IMR-90 (cell line): ENCODE measurements at regions not wholly inside any gene's neighbourhood (a gene's known extent, or its start where the extent isn't known, plus 50 kb on each side); places are given as distances from the start of the nearest gene placed in this dataset.

ENCODE experiments used
- ATAC-seq: fragments of 200-7000 bp; cut with Tn5 transposase; 2 replicates; pipeline ENCODE4 v1.9.1; 2020; ENCODE audit warnings: low read depth, mild to moderate bottlenecking, moderate library complexity
- BruUV-seq: library from RNA; stranded (reverse); fragments of 400-500 nt; replicated peaks from 2 replicates; lab custom pipeline; 2021; lab: Mats Ljungman, UMichigan
- CTCF ChIA-PET: fragments of 300-600 bp; formaldehyde crosslinking; extraction: SDS; loops from one replicate; lab custom pipeline; 2021; ENCODE audit warnings: antibody characterized with exemption; lab: Yijun Ruan, JAX
- POLR2A ChIA-PET: fragments of 300-600 bp; sonication (Branson Sonifier 250); formaldehyde crosslinking; loops from one replicate; lab custom pipeline; 2022; ENCODE audit warnings: antibody characterized with exemption; ENCODE audit not compliant: unreplicated experiment; lab: Charles Lee
- DNase-seq: peaks from one replicate; pipeline ENCODE4 v3.0.0; 2013
- H2AFZ ChIP-seq: replicated peaks from 2 replicates; pipeline ENCODE3; 2013; ENCODE audit warnings: low read length, mild to moderate bottlenecking; ENCODE audit not compliant: poor library complexity
- H2AK5ac ChIP-seq: 2 replicates; pipeline ENCODE4 v1.6.1; 2013; ENCODE audit warnings: low read depth, low read length, inconsistent platforms
- H2AK9ac ChIP-seq: replicated peaks from 2 replicates; pipeline ENCODE3; 2013; ENCODE audit warnings: mild to moderate bottlenecking, low read depth, low read length, moderate library complexity; ENCODE audit not compliant: poor library complexity
- H2BK120ac ChIP-seq: 2 replicates; pipeline ENCODE4 v1.6.1; 2013; ENCODE audit warnings: low read depth, low read length, inconsistent platforms
- H2BK15ac ChIP-seq: 3 replicates; pipeline ENCODE4 v1.6.1; 2013; ENCODE audit warnings: low read depth, low read length, inconsistent platforms
- H2BK20ac ChIP-seq: 2 replicates; pipeline ENCODE4 v1.6.1; 2013; ENCODE audit warnings: low read depth, mild to moderate bottlenecking, inconsistent platforms, low read length, moderate library complexity
- H2BK5ac ChIP-seq: 2 replicates; pipeline ENCODE4 v1.6.1; 2013; ENCODE audit warnings: mild to moderate bottlenecking, low read depth, low read length, inconsistent platforms; ENCODE audit not compliant: poor library complexity, severe bottlenecking
- H3K14ac ChIP-seq: replicated peaks from 2 replicates; pipeline ENCODE4 v1.6.1; 2013; ENCODE audit warnings: low read depth, low read length, inconsistent platforms
- H3K18ac ChIP-seq: 2 replicates; pipeline ENCODE4 v1.6.1; 2013; ENCODE audit warnings: low read depth, low read length, control low read depth
- H3K23ac ChIP-seq: 2 replicates; pipeline ENCODE4 v1.6.1; 2013; ENCODE audit warnings: low read depth, low read length, inconsistent platforms
- H3K27ac ChIP-seq: 2 replicates; pipeline ENCODE4 v1.5.1; 2013; ENCODE audit warnings: mild to moderate bottlenecking, control low read depth, low read length; ENCODE audit not compliant: insufficient read depth
- H3K27me3 ChIP-seq: 2 replicates; pipeline ENCODE4 v1.6.1; 2013; ENCODE audit warnings: low read length; ENCODE audit not compliant: control insufficient read depth, insufficient read depth
- H3K36me3 ChIP-seq: 2 replicates; pipeline ENCODE4 v1.6.1; 2013; ENCODE audit warnings: low read length, mixed read lengths; ENCODE audit not compliant: control insufficient read depth, insufficient read depth
- H3K4ac ChIP-seq: 2 replicates; pipeline ENCODE4 v1.6.1; 2013; ENCODE audit warnings: low read depth, low read length, inconsistent platforms
- H3K4me1 ChIP-seq: 2 replicates; pipeline ENCODE4 v1.6.1; 2013; ENCODE audit warnings: low read length, mixed read lengths; ENCODE audit not compliant: control insufficient read depth, insufficient read depth
- H3K4me2 ChIP-seq: 2 replicates; pipeline ENCODE4 v1.6.1; 2013; ENCODE audit warnings: low read depth, mild to moderate bottlenecking, control low read depth, low read length, moderate library complexity
- H3K4me3 ChIP-seq: 2 replicates; pipeline ENCODE4 v1.5.1; 2013; ENCODE audit warnings: low read depth, mild to moderate bottlenecking, control low read depth, low read length, moderate library complexity; ENCODE audit not compliant: insufficient read depth
- H3K56ac ChIP-seq: 2 replicates; pipeline ENCODE4 v1.6.1; 2013; ENCODE audit warnings: low read length, inconsistent platforms; ENCODE audit not compliant: insufficient read depth; ENCODE audit errors: extremely low read depth
- H3K79me1 ChIP-seq, 2 experiments: 2 replicates each; pipeline ENCODE4 v1.6.1; 2013; ENCODE audit warnings: low read length in 2 of 2, inconsistent platforms in 1 of 2, low read depth in 1 of 2
- H3K9ac ChIP-seq: 2 replicates; pipeline ENCODE4 v1.6.1; 2013; ENCODE audit warnings: low read depth, low read length, control low read depth
- H3K9me1 ChIP-seq: 2 replicates; pipeline ENCODE4 v1.6.1; 2013; ENCODE audit warnings: low read length, inconsistent platforms; ENCODE audit not compliant: insufficient read depth
- H3K9me3 ChIP-seq: 2 replicates; pipeline ENCODE4 v1.6.1; 2013; ENCODE audit warnings: low read length; ENCODE audit not compliant: control insufficient read depth, insufficient read depth
- H4K20me1 ChIP-seq: 2 replicates; pipeline ENCODE4 v1.6.1; 2013; ENCODE audit warnings: low read length, inconsistent platforms; ENCODE audit not compliant: insufficient read depth
- H4K5ac ChIP-seq: 2 replicates; pipeline ENCODE4 v1.6.1; 2013; ENCODE audit warnings: mild to moderate bottlenecking, low read depth, low read length, control low read depth
- H4K8ac ChIP-seq, 2 experiments: 2 replicates each; pipeline ENCODE4 v1.6.1; 2013; ENCODE audit warnings: low read depth in 2 of 2, low read length in 2 of 2, control low read depth in 1 of 2, inconsistent platforms in 1 of 2
- H4K91ac ChIP-seq: 2 replicates; pipeline ENCODE4 v1.6.1; 2013; ENCODE audit warnings: low read depth, low read length, inconsistent platforms; ENCODE audit not compliant: insufficient read depth
- BHLHE40 ChIP-seq: fragments of 150-350 bp; IDR thresholded peaks from 2 replicates; pipeline ENCODE4 v1.6.1; 2016; ENCODE audit warnings: mild to moderate bottlenecking, low read depth, low read length
- CEBPB ChIP-seq: IDR thresholded peaks from 2 replicates; pipeline ENCODE4 v1.6.1; 2012; ENCODE audit warnings: low read depth, low read length, improper control_type of control experiment
- CHD1 ChIP-seq: IDR thresholded peaks from 2 replicates; pipeline ENCODE4 v1.6.1; 2012; ENCODE audit warnings: low read depth, low read length, improper control_type of control experiment
- CTCF ChIP-seq: conservative IDR thresholded peaks from 2 replicates; pipeline ENCODE4 v1.5.1; 2012; ENCODE audit warnings: mild to moderate bottlenecking, low read depth, low read length, improper control_type of control experiment
- ELK1 ChIP-seq: fragments of 150-350 bp; IDR thresholded peaks from 2 replicates; pipeline ENCODE4 v1.6.1; 2016; ENCODE audit warnings: low read depth, mild to moderate bottlenecking, low read length, moderate library complexity, borderline replicate concordance
- FOS ChIP-seq: fragments of 150-350 bp; IDR thresholded peaks from 2 replicates; pipeline ENCODE4 v1.6.1; 2016; ENCODE audit warnings: low read depth, low read length
- MAFK ChIP-seq: IDR thresholded peaks from 2 replicates; pipeline ENCODE4 v1.6.1; 2012; ENCODE audit warnings: low read depth, low read length, improper control_type of control experiment
- MAZ ChIP-seq: IDR thresholded peaks from 2 replicates; pipeline ENCODE4 v1.6.1; 2012; ENCODE audit warnings: low read depth, mild to moderate bottlenecking, low read length, improper control_type of control experiment, moderate library complexity, borderline replicate concordance
- MXI1 ChIP-seq: IDR thresholded peaks from 2 replicates; pipeline ENCODE4 v1.6.1; 2012; ENCODE audit warnings: low read depth, mild to moderate bottlenecking, low read length, moderate library complexity, borderline replicate concordance
- NFE2L2 ChIP-seq: fragments of 150-350 bp; IDR thresholded peaks from 2 replicates; pipeline ENCODE4 v1.6.1; 2016; ENCODE audit warnings: low read depth, mild to moderate bottlenecking, low read length
- RAD21 ChIP-seq: IDR thresholded peaks from 2 replicates; pipeline ENCODE4 v1.6.1; 2012; ENCODE audit warnings: low read length, improper control_type of control experiment
- RCOR1 ChIP-seq: IDR thresholded peaks from 2 replicates; pipeline ENCODE4 v1.6.1; 2012; ENCODE audit warnings: mild to moderate bottlenecking, low read length, improper control_type of control experiment; ENCODE audit not compliant: insufficient replicate concordance
- RFX5 ChIP-seq: IDR thresholded peaks from 2 replicates; pipeline ENCODE4 v1.8.0; 2012; ENCODE audit warnings: low read depth, mild to moderate bottlenecking, low read length, moderate library complexity
- SMC3 ChIP-seq: fragments of 150-350 bp; IDR thresholded peaks from 2 replicates; pipeline ENCODE4 v1.6.1; 2016; ENCODE audit warnings: low read depth, mild to moderate bottlenecking, antibody characterized with exemption, low read length, moderate library complexity
- USF2 ChIP-seq: fragments of 150-350 bp; IDR thresholded peaks from 2 replicates; pipeline ENCODE4 v1.6.1; 2017; ENCODE audit warnings: mild to moderate bottlenecking, antibody characterized with exemption, low read length, low read depth
- WGBS, 2 experiments: methylation state at CpG; one replicate each; pipeline versions ENCODE4 v1.1.5 to v1.1.7; 2013; ENCODE audit warnings: missing lambda C conversion rate in 2 of 2; ENCODE audit not compliant: insufficient read length in 1 of 2; ENCODE audit errors: extremely low coverage in 2 of 2; 5-methylcytosine and 5-hydroxymethylcytosine counted together
- dilution Hi-C: fragments of 300-500 bp; cut with HindIII; formaldehyde crosslinking; loops from one replicate; pipeline ENCODE4 v1.14.3; 2018; ENCODE audit warnings: low sequenced_read_pairs; ENCODE audit not compliant: unreplicated experiment
- in situ Hi-C: fragments of 300-500 bp; cut with MboI; formaldehyde crosslinking; loops from 3 replicates; pipeline ENCODE4 v1.14.3; 2019; ENCODE audit warnings: low sequenced_read_pairs, inconsistent platforms, mixed read lengths
- intact Hi-C: fragments of 100-400 bp; cut with micrococcal nuclease; formaldehyde crosslinking; loops from 2 replicates; pipeline ENCODE4 v1.10.0; 2022

- Histone ChIP-seq H2BK20ac (no peak overlapping the region), H2AK9ac (no peak overlapping the region), H3K4me3 (no peak overlapping the region), H2AK5ac (no peak overlapping the region), H3K27ac (no peak overlapping the region), H3K14ac (no peak overlapping the region), H4K5ac (no peak overlapping the region), H3K36me3 (no peaks in the 10 kb centered on the region), H3K4ac (no peak overlapping the region), H3K18ac (no peak overlapping the region), H3K4me1 (peaks cover 1% of the 10 kb centered on the region), H4K20me1 (peaks cover 32% of the 10 kb centered on the region), H2BK120ac (no peak overlapping the region), H3K79me1 (peaks cover 26 to 58% of the 10 kb centered on the region in 2 experiments), H3K9me1 (no peaks in the 10 kb centered on the region), H3K9me3 (no peaks in the 10 kb centered on the region), H3K4me2 (no peak overlapping the region), H3K27me3 (no peaks in the 10 kb centered on the region), H4K91ac (no peak overlapping the region), H2BK5ac (no peak overlapping the region), H2AFZ (no peak overlapping the region), H4K8ac (no peak overlapping the region), H2BK15ac (no peak overlapping the region), H3K23ac (no peak overlapping the region), H3K56ac (no peak overlapping the region), H3K9ac (no peak overlapping the region)
- DNase-seq (no peak), ATAC-seq (no peak)
- intact Hi-C loops (no loop called here), dilution Hi-C loops (no loop called here), in situ Hi-C loops (no loop called here)
- ChIA-PET POLR2A (no interaction called here), CTCF (no interaction called here)
- no TSS peak for BruUV-seq
- WGBS, 2 experiments, result 90% methylated on average over 2 of the region's 7 CpGs; no CpG with 5 or more reads in 1 of the 2 experiments
- TF ChIP-seq ELK1 (no peak), MXI1 (no peak), MAFK (no peak), RAD21 (no peak), FOS (no peak), RCOR1 (no peak), CHD1 (no peak), NFE2L2 (no peak), CTCF (no peak), BHLHE40 (no peak), SMC3 (no peak), CEBPB (no peak), RFX5 (no peak), USF2 (no peak), MAZ (no peak)
These were observed 158.5 kb downstream of the TANC2 start for GRCh38 chr17:63124536-63124935.
